Prostate gland (tissue), 2 donors: ENCODE measurements at regions not wholly inside any gene's neighbourhood (a gene's known extent, or its start where the extent isn't known, plus 50 kb on each side); places are given as distances from the start of the nearest gene placed in this dataset.
"Not testable (repeated sequence)": the region's sequence is repeated elsewhere in the genome, so short reads cannot be mapped to it uniquely, and the experiment has no call there.

Source experiments
- DNase-seq: peaks from one replicate; pipeline ENCODE4 v3.0.0-alpha.2; 2019; ENCODE audit warnings: low spot score
- H3K27ac ChIP-seq, 2 donors: fragments of 200-600 bp; sonication (generic); 2 replicates each; pipeline ENCODE4 v1.5.1; 2017 to 2019
- H3K27me3 ChIP-seq: fragments of 200-600 bp; sonication (generic); replicated peaks from 2 replicates; pipeline ENCODE4 v1.5.1; 2019; ENCODE audit not compliant: insufficient read depth
- H3K36me3 ChIP-seq, 2 donors: fragments of 200-600 bp; sonication (generic); 1 replicate in 1 of 2; 2 replicates in 1 of 2; pipeline versions ENCODE4 v1.5.1 to v1.8.1; 2017 to 2019
- H3K4me1 ChIP-seq: fragments of 200-600 bp; sonication (generic); replicated peaks from 2 replicates; pipeline ENCODE4 v1.5.1; 2019
- H3K4me3 ChIP-seq, 2 donors: fragments of 200-600 bp; sonication (generic); 2 replicates each; pipeline ENCODE4 v1.5.1; 2017 to 2019
- H3K9me3 ChIP-seq: fragments of 200-600 bp; sonication (generic); 2 replicates; pipeline ENCODE4 v1.5.1; 2017
- CTCF ChIP-seq, 4 experiments: fragments of 200-600 bp in 2 of 4; fragments of 450-650 bp in 2 of 4; sonication (generic) in 2 of 4; IDR thresholded peaks; 1 replicate in 3 of 4; 2 replicates in 1 of 4; pipeline ENCODE4 v1.5.1; 2016 to 2019; ENCODE audit warnings: antibody characterized with exemption in 4 of 4, mild to moderate bottlenecking in 2 of 4, moderate library complexity in 2 of 4
- POLR2A ChIP-seq: fragments of 450-650 bp; IDR thresholded peaks from one replicate; pipeline ENCODE4 v1.6.1; 2016; ENCODE audit warnings: antibody characterized with exemption, mild to moderate bottlenecking
- POLR2AphosphoS5 ChIP-seq: sonication (generic); formaldehyde crosslinking; IDR thresholded peaks from one replicate; pipeline ENCODE4 v1.6.1; 2017; ENCODE audit warnings: antibody characterized with exemption
- WGBS: methylation state at CpG from one replicate; pipeline ENCODE4 v1.1.5; 2018; 5-methylcytosine and 5-hydroxymethylcytosine counted together
- intact Hi-C: fragments of 100-400 bp; cut with DNase I; formaldehyde crosslinking; loops from one replicate; pipeline ENCODE4 v1.14.2; 2022

DNA sequence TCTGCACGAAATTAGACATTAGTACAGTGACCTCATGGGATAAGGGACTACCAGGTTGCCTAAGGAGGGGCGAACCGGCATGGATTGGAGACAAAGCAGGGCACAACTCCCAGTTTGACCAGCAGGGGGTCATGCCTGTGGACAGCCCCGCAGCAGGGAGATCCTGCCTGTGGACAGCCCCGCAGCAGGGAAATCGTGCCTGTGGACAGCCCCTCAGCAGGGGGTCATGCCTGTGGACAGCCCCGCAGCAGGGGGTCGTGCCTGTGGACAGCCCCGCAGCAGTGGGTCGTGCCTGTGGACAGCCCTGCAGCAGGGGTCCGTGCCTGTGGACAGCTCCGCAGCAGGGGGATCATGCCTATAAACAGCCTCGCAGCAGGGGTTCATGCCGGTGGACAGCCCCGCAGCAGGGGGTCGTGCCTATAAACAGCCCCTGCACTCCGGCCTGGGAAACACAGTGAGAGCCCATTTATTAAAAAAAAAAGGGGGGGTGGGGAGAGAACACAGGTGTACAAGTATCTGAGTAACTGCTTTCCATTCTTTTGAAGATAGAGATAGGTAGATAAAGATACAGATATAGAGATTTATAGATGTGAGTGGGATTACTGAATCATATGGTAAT is 176.5 kb downstream of the FOXD4L6 start:
- H3K36me3 ChIP-seq, H3K4me3 ChIP-seq, intact Hi-C loops, H3K4me1 ChIP-seq, H3K9me3 ChIP-seq, DNase-seq, H3K27me3 ChIP-seq, H3K27ac ChIP-seq: not testable (repeated sequence)
- 93% methylated on average over 17 of the region's 17 CpGs for WGBS

GRCh38 chr9:40946228-40946627 is 182.3 kb downstream of the FOXD4L6 start:
- 94% methylated on average over 8 of the region's 8 CpGs for WGBS
- not testable (repeated sequence) for H3K27me3 ChIP-seq, DNase-seq

GRCh38 chr9:40942730-40943129 is 185.8 kb downstream of the FOXD4L6 start:
- H3K27me3 ChIP-seq, H3K9me3 ChIP-seq, DNase-seq, H3K4me3 ChIP-seq, intact Hi-C loops, H3K36me3 ChIP-seq, H3K4me1 ChIP-seq, H3K27ac ChIP-seq: not testable (repeated sequence)
- WGBS, result 66% methylated on average over 4 of the region's 4 CpGs

More at GRCh38 chr9:40946228-40946627, 182.3 kb downstream of the FOXD4L6 start:
- H3K27ac ChIP-seq, H3K4me3 ChIP-seq, H3K4me1 ChIP-seq, intact Hi-C loops, H3K36me3 ChIP-seq, H3K9me3 ChIP-seq: not testable (repeated sequence)

DNA sequence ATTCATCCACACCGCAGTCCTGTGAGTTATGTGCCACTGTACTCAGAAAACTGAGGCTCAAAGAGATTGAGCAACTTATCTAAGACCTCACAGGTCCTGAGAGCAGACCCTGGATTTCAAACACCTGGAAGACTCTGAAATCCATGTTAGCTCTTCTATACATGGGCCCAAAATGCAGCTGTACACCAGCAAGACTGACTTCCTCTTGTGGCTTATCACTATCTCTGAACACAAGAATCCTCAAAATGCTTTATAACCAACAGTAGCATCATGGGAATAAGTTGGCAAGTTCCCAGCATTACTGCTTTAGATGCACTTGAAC is 188.6 kb downstream of the FOXD4L6 start:
- DNase-seq, H3K4me1 ChIP-seq, H3K27ac ChIP-seq, H3K9me3 ChIP-seq, H3K36me3 ChIP-seq, intact Hi-C loops, H3K27me3 ChIP-seq, H3K4me3 ChIP-seq: not testable (repeated sequence)
- 93% methylated on average over 1 of the region's 1 CpG for WGBS

DNA sequence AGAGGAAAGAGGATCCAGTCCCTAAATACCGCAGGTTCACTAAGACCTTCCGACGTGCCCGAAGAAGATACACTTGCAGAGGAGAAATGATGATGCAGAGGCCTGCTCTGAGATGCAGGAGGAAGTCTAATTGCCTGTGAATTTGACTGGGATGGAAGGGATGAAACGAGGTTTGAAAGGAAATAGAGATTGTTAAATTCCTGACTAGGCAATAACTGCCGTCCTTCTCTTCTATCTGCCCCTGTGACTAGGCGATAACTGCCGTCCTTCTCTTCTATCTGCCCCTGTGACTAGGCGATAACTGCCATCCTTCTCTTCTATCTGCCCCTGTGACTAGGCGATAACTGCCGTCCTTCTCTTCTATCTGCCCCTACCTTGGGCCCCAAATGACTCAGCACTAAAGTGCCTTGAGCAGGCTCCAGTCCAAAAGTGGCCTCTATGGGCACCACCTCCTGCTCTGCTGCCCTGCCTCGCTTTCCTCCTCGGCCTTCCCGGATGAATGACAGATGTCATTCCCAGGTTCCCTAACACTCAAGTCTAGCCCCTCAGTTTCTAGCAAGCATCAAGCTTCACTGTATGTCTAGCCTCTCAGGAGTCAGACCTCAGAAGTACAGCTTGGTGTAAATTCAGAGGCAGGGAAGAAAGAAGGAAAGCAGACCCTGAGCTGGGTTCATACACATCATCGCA is 189.1 kb downstream of the FOXD4L6 start:
- H3K27me3 ChIP-seq, H3K4me1 ChIP-seq, intact Hi-C loops, H3K9me3 ChIP-seq, H3K4me3 ChIP-seq, H3K27ac ChIP-seq, DNase-seq, H3K36me3 ChIP-seq: not testable (repeated sequence)
- 86% methylated on average over 15 of the region's 15 CpGs for WGBS

DNA sequence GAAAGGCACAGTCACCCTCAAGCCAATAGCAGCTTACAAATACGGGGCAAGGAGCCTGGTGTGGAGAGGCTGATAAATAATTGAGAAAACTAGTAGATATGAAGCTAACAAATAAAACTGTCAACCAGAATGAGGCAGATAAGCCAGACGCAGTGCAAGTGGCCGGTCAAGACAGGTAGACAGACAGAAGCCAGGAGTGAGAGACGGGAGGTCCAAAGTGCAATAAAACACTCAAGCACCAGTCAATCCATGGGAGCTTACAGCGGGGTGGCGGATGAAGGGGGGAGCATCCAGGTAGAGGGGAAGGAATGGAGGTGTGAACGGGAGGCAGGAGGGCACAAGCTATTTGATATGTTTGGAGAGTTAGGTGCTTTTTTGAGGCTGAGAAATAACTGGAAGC is 193.1 kb downstream of the FOXD4L6 start:
- Histone ChIP-seq H3K4me3 (no peak overlapping the region), H3K27ac (no peak overlapping the region), H3K9me3 (no peaks in the 10 kb centered on the region), H3K27me3 (no peaks in the 10 kb centered on the region), H3K4me1 (no peaks in the 10 kb centered on the region), H3K36me3 (no peaks in the 10 kb centered on the region)
- 83% methylated on average over 7 of the region's 7 CpGs for WGBS
- no peak for DNase-seq
- no peak for TF ChIP-seq CTCF (IDR thresholded peaks at IDR 0.05)
- no peak for TF ChIP-seq POLR2AphosphoS5
- TF ChIP-seq POLR2A, result no peak
- intact Hi-C loops, result no loop called here

DNA sequence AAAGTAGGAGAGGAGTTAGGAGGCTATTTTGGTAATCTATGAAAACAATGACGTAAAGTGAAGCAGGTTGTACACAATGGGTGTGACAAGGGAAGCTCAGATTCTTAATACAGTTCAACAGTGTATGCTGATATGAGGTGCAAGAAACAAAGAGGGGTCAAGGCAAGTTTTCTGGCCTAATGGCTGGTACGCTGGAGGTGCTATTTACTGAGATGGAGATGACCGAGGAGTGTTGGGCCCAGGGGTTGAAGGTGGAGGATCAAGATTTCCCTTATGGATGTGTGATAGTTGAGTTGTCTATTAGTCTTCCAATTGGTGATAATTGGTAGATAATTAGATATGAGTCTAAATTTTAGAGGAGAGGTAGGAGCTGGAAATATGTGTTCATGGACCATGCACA is 194.0 kb downstream of the FOXD4L6 start:
- intact Hi-C loops, H3K9me3 ChIP-seq, H3K4me1 ChIP-seq, DNase-seq, H3K4me3 ChIP-seq, H3K27ac ChIP-seq, H3K27me3 ChIP-seq, H3K36me3 ChIP-seq: not testable (repeated sequence)
- 93% methylated on average over 3 of the region's 3 CpGs for WGBS

GRCh38 chr9:40930426-40930825 is 198.1 kb downstream of the FOXD4L6 start:
- H3K36me3 ChIP-seq, H3K27ac ChIP-seq, H3K4me3 ChIP-seq, H3K27me3 ChIP-seq, H3K4me1 ChIP-seq, DNase-seq, intact Hi-C loops: not testable (repeated sequence)
- 87% methylated on average over 4 of the region's 4 CpGs for WGBS
- peaks cover 12% of the 10 kb centered on the region for H3K9me3 ChIP-seq

DNA sequence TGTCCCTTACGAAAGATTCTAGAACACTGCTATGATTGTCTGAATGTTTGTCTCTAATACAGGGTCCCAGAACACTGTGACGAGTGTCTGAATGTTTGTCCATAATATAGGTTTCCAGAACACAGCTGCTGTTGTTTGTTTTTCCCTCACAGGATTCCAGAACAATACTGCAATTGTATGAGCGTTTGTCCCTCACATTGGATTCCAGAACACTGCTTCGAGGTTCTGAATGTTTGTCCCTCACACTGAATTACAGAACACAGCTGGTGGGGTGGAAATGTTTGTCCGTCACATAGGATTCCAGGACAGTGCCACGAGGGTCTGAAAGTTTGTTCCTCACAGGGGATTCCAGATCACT is 199.0 kb downstream of the FOXD4L6 start:
- peaks cover 12% of the 10 kb centered on the region for H3K9me3 ChIP-seq
- DNase-seq, H3K4me1 ChIP-seq, H3K27me3 ChIP-seq, intact Hi-C loops, H3K4me3 ChIP-seq, H3K36me3 ChIP-seq, H3K27ac ChIP-seq: not testable (repeated sequence)
- 80% methylated on average over 6 of the region's 6 CpGs for WGBS
